GM12878 (cell line): ENCODE measurements at regions not wholly inside any gene's neighbourhood (a gene's known extent, or its start where the extent isn't known, plus 50 kb on each side); places are given as distances from the start of the nearest gene placed in this dataset.

Experiments used
- FOXK2 ChIP-seq: fragments of 450-650 bp; IDR thresholded peaks from 2 replicates; pipeline ENCODE4 v1.6.1; 2017; ENCODE audit warnings: mild to moderate bottlenecking, moderate library complexity
- NR2C1 ChIP-seq: fragments of 450-650 bp; IDR thresholded peaks from 2 replicates; pipeline ENCODE4 v1.6.1; 2017; ENCODE audit warnings: antibody characterized with exemption, mild to moderate bottlenecking, moderate library complexity
- NR2C2 ChIP-seq: IDR thresholded peaks from 2 replicates; pipeline ENCODE4 v1.6.1; 2011; ENCODE audit warnings: borderline replicate concordance, low read depth; ENCODE audit not compliant: control insufficient read depth, insufficient read length
- POLR2A ChIP-seq: IDR thresholded peaks from 2 replicates; pipeline ENCODE4 v1.6.1; 2011; ENCODE audit warnings: low read depth, mild to moderate bottlenecking, low read length
- TCF7 ChIP-seq: IDR thresholded peaks from 2 replicates; pipeline ENCODE4 v1.6.1; 2014; ENCODE audit warnings: antibody characterized with exemption, borderline replicate concordance
- TF ChIP-seq, protein P1 (sequence below): IDR thresholded peaks from 2 replicates; pipeline ENCODE4 v1.6.1; 2012; ENCODE audit warnings: low read depth, low read length, improper control_type of control experiment
- TF ChIP-seq, protein P2 (sequence below), 3 experiments: IDR thresholded peaks in 2 of 3; conservative IDR thresholded peaks in 1 of 3; 2 replicates each; pipeline ENCODE4 v1.5.1; 2011; ENCODE audit warnings: low read depth in 3 of 3, low read length in 3 of 3, mild to moderate bottlenecking in 3 of 3, control low read depth in 2 of 3, moderate library complexity in 2 of 3, inconsistent platforms in 1 of 3, mixed read lengths in 1 of 3; ENCODE audit not compliant: control insufficient read depth in 2 of 3, insufficient read depth in 1 of 3; ENCODE audit errors: extremely low read depth in 1 of 3
- TF ChIP-seq, protein P3 (sequence below): IDR thresholded peaks from 2 replicates; pipeline ENCODE4 v1.6.1; 2012; ENCODE audit warnings: low read depth, low read length, improper control_type of control experiment

DNA sequence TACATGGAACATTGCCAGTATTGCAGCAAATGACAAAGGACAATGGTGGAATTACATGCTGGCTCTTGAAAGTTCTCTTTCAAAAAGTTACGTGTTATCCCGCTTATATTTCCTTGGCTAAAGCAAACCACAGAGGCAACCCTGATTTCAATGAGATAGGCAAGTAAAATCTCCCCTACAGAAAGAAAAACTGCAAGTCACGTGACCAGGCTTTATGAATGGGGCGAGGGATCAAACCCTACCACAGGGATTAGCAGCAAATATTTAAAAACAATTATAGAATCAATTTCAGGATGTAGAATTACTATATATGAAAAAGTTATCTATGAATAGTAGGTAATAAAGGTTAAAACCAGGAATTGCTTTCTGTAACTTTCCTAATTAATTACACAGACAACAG lies 603.4 kb upstream of the GBE1 start:
- no peak for TF ChIP-seq NR2C1
- TF ChIP-seq, protein P1, sequence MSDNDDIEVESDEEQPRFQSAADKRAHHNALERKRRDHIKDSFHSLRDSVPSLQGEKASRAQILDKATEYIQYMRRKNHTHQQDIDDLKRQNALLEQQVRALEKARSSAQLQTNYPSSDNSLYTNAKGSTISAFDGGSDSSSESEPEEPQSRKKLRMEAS: no peak
- no peak for TF ChIP-seq TCF7
- TF ChIP-seq, protein P2, sequence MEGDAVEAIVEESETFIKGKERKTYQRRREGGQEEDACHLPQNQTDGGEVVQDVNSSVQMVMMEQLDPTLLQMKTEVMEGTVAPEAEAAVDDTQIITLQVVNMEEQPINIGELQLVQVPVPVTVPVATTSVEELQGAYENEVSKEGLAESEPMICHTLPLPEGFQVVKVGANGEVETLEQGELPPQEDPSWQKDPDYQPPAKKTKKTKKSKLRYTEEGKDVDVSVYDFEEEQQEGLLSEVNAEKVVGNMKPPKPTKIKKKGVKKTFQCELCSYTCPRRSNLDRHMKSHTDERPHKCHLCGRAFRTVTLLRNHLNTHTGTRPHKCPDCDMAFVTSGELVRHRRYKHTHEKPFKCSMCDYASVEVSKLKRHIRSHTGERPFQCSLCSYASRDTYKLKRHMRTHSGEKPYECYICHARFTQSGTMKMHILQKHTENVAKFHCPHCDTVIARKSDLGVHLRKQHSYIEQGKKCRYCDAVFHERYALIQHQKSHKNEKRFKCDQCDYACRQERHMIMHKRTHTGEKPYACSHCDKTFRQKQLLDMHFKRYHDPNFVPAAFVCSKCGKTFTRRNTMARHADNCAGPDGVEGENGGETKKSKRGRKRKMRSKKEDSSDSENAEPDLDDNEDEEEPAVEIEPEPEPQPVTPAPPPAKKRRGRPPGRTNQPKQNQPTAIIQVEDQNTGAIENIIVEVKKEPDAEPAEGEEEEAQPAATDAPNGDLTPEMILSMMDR (IDR thresholded peaks at IDR 0.05 in 2 of 3, conservative IDR thresholded peaks at IDR 0.05 in 1 of 3; ENCODE audit: control insufficient read depth in 2 of 3, extremely low read depth in 1 of 3, insufficient read depth in 1 of 3, low read depth in 3 of 3, low read length in 3 of 3): no peak
- no peak for TF ChIP-seq FOXK2
- no peak for TF ChIP-seq NR2C2
- TF ChIP-seq, protein P3, sequence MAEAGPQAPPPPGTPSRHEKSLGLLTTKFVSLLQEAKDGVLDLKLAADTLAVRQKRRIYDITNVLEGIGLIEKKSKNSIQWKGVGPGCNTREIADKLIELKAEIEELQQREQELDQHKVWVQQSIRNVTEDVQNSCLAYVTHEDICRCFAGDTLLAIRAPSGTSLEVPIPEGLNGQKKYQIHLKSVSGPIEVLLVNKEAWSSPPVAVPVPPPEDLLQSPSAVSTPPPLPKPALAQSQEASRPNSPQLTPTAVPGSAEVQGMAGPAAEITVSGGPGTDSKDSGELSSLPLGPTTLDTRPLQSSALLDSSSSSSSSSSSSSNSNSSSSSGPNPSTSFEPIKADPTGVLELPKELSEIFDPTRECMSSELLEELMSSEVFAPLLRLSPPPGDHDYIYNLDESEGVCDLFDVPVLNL: no peak
- no peak for TF ChIP-seq POLR2A
